ENCODE measurements at regions not wholly inside any gene's neighbourhood (a gene's known extent, or its start where the extent isn't known, plus 50 kb on each side); places are given as distances from the start of the nearest gene placed in this dataset.

DNA sequence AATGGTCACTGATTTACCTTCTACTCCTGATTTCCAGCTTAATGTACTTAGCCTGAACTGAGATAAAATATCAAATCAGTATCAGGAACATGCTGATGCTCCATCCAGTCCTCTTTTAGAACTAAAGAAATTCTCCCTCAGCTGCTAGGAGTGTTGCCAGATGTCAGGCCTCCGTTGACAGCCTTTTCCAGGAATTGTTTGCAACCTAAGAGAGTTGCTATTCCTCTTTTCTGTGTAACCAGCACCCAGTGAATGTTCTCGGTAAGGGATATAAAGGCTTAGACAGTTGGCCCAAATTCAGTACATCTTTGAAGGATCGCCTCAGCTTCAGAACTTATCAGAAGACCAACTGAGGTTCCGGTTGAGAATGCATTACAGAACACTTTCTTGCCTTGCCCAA, 559.0 kb downstream of the PCDH17 start:
- Histone ChIP-seq H3K36me3 (ENCODE audit: insufficient read depth, low read length) (no peaks in the 10 kb centered on the region), H3K4me2 (ENCODE audit: low read length) (no peak overlapping the region), H3K9me3 (replicated peaks; ENCODE audit: low read length) (no peaks in the 10 kb centered on the region), H3K4me3 (ENCODE audit: low read length) (no peak overlapping the region), H3K27me3 (ENCODE audit: control insufficient read depth, insufficient read depth, low read length) (no peaks in the 10 kb centered on the region), H3K9ac (ENCODE audit: low read depth, low read length) (no peak overlapping the region), H3K4me1 (ENCODE audit: control insufficient read depth, insufficient read depth, low read length) (no peaks in the 10 kb centered on the region)

- Histone ChIP-seq H3K27me3 (ENCODE audit: control insufficient read depth, insufficient read depth, low read length) (no peaks in the 10 kb centered on the region), H3K36me3 (ENCODE audit: insufficient read depth, low read length) (no peaks in the 10 kb centered on the region), H3K4me1 (ENCODE audit: control insufficient read depth, insufficient read depth, low read length) (no peaks in the 10 kb centered on the region), H3K9ac (ENCODE audit: low read depth, low read length) (no peak overlapping the region), H3K9me3 (replicated peaks; ENCODE audit: low read length) (no peaks in the 10 kb centered on the region), H3K4me3 (ENCODE audit: low read length) (no peak overlapping the region), H3K4me2 (ENCODE audit: low read length) (no peak overlapping the region)
Observed at GRCh38 chr13:58191754-58192153, 560.2 kb downstream of the PCDH17 start.

DNA sequence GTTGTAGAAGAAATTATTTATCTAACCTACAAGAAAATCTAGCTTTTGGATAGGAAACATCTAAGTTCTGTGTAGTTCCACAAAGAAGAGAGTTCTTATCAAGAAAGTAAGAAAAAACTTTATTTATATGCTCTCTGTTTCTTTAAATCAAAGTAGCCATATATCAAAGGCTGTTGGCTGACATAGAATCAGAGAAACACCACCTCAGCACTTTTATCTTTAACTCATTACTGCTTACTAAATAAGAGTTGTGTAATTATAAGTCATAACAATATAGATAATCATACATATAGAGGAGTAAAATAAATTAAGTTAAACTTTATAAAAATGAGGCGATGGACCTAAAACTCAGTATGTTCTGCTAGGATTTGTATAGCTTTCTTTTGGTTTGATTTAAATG, 570.6 kb downstream of the PCDH17 start:
- Histone ChIP-seq H3K4me1 (ENCODE audit: control insufficient read depth, insufficient read depth, low read length) (no peaks in the 10 kb centered on the region), H3K36me3 (ENCODE audit: insufficient read depth, low read length) (no peaks in the 10 kb centered on the region), H3K4me2 (ENCODE audit: low read length) (no peak overlapping the region), H3K4me3 (ENCODE audit: low read length) (no peak overlapping the region), H3K27me3 (ENCODE audit: control insufficient read depth, insufficient read depth, low read length) (no peaks in the 10 kb centered on the region), H3K9ac (ENCODE audit: low read depth, low read length) (no peak overlapping the region), H3K9me3 (replicated peaks; ENCODE audit: low read length) (peaks cover 3% of the 10 kb centered on the region)

GRCh38 chr13:58207501-58207900, 576.0 kb downstream of the PCDH17 start:
- Histone ChIP-seq H3K4me1 (ENCODE audit: control insufficient read depth, insufficient read depth, low read length) (no peaks in the 10 kb centered on the region), H3K4me2 (ENCODE audit: low read length) (no peak overlapping the region), H3K9ac (ENCODE audit: low read depth, low read length) (no peak overlapping the region), H3K4me3 (ENCODE audit: low read length) (no peak overlapping the region), H3K9me3 (replicated peaks; ENCODE audit: low read length) (no peaks in the 10 kb centered on the region), H3K27me3 (ENCODE audit: control insufficient read depth, insufficient read depth, low read length) (no peaks in the 10 kb centered on the region), H3K36me3 (ENCODE audit: insufficient read depth, low read length) (no peaks in the 10 kb centered on the region)

DNA sequence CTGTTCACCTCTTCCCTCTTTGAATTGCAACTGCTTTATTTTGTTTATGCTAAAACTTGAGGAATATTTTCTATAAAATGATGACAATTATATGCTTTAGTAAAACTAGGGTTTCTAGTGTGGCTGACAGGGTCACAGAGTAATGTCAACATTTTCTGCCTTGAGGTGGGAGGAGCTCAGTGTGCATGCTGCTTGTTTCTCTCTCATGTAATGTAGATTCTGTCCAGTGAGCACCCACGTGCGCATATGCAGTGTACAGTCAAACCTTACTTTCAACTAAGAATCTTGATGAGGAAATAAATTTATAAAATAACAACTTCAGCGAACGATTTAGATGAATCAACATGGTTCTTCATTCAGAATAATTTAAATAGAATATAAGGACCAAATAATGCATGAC, 603.9 kb downstream of the PCDH17 start:
- H3K36me3 ChIP-seq (ENCODE audit: insufficient read depth, low read length), result no peaks in the 10 kb centered on the region
- no peaks in the 10 kb centered on the region for H3K27me3 ChIP-seq (ENCODE audit: control insufficient read depth, insufficient read depth, low read length)
- H3K9me3 ChIP-seq (replicated peaks; ENCODE audit: low read length), result peaks cover 4% of the 10 kb centered on the region
- no peaks in the 10 kb centered on the region for H3K4me1 ChIP-seq (ENCODE audit: control insufficient read depth, insufficient read depth, low read length)
- no peak overlapping the region for H3K4me2 ChIP-seq (ENCODE audit: low read length)
- no peak overlapping the region for H3K9ac ChIP-seq (ENCODE audit: low read depth, low read length)
- H3K4me3 ChIP-seq (ENCODE audit: low read length), result no peak overlapping the region

DNA sequence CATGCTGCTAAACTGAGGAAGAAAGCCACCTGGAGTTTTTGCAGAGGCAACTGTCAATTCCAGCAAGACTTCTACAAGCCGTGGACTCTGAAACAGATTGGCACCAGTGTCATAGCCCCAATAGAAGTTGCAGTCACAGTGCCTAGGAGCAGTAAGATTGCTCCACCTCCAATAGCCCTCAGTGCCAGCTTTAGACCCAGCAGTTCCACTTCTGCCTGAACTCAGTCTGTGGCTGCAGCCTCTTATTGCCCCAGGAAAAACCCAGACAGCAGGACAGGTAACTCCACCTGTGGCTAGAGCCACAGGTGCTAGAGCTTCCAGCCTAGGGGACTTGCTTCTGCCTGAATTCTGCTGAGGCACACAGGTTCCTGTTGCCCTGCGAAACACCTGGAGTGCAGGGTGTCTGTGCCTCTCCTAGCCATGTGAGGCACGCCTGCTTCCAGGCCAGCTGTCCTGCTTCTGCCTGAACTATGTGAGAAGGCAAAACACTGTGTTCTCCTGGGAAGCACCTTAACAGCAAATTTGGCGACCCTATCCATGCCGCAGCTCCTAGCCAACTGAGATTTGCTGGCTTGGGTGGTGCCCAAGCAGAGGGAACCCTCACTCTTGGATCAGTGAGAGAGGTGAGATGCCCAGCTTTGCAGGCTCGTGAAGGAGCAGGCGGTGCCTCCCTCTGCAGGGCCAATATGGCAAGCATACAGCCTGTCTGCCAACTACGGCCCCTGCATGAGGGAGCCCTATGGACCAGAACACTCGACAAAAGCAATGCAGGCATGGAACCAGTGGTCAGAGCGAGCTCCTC, 607.6 kb downstream of the PCDH17 start:
- H3K9ac ChIP-seq (ENCODE audit: low read depth, low read length), result no peak overlapping the region
- H3K9me3 ChIP-seq (replicated peaks; ENCODE audit: low read length), result peaks cover 4% of the 10 kb centered on the region
- no peaks in the 10 kb centered on the region for H3K4me1 ChIP-seq (ENCODE audit: control insufficient read depth, insufficient read depth, low read length)
- no peaks in the 10 kb centered on the region for H3K36me3 ChIP-seq (ENCODE audit: insufficient read depth, low read length)
- H3K4me2 ChIP-seq (ENCODE audit: low read length), result no peak overlapping the region
- no peak overlapping the region for H3K4me3 ChIP-seq (ENCODE audit: low read length)
- no peaks in the 10 kb centered on the region for H3K27me3 ChIP-seq (ENCODE audit: control insufficient read depth, insufficient read depth, low read length)

DNA sequence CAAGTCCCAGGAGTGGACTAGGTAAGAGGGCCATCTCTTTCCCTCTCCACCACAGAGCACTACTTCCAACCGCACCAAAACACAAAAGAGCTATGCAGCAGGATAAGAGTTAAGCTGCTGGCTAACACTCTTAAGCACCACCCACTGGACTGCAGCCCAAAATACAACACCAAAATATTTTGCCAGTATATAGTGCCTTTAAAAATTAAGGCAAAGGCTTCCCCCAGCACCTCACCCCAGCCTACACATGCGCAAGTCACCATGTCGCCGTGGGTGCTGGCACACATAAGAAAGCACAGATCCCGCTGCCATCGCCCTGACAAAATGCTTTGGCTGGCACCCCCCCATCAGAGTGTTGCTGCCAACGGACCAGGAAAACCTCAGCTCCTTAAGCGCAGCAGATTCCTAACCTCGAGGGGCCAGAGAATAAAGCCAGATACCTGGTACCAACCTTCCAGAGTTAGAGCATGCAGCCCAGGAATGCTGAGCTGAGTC, 608.3 kb downstream of the PCDH17 start:
- Histone ChIP-seq H3K9ac (ENCODE audit: low read depth, low read length) (no peak overlapping the region), H3K27me3 (ENCODE audit: control insufficient read depth, insufficient read depth, low read length) (no peaks in the 10 kb centered on the region), H3K36me3 (ENCODE audit: insufficient read depth, low read length) (no peaks in the 10 kb centered on the region), H3K9me3 (replicated peaks; ENCODE audit: low read length) (no peaks in the 10 kb centered on the region), H3K4me3 (ENCODE audit: low read length) (no peak overlapping the region), H3K4me1 (ENCODE audit: control insufficient read depth, insufficient read depth, low read length) (no peaks in the 10 kb centered on the region), H3K4me2 (ENCODE audit: low read length) (no peak overlapping the region)

DNA sequence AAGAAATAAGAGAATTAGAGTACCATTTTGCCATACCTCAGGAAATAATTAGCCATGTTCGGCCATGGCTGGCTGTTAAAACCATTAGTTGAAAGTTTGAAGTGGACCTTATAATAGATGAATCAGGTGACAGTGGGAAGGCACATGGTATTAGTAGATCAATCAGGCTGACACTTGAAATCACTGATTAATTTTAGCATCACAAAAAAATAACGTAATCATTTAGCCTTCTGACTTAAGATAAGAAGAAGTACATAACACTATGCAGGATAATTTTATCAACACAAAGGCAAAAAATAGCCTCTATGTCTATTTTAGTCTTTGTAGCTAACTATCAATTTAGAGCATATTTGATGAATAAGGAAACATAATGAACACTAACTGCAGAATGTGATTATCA, 615.5 kb downstream of the PCDH17 start:
- H3K9ac ChIP-seq (ENCODE audit: low read depth, low read length), result no peak overlapping the region
- no peaks in the 10 kb centered on the region for H3K4me1 ChIP-seq (ENCODE audit: control insufficient read depth, insufficient read depth, low read length)
- no peaks in the 10 kb centered on the region for H3K27me3 ChIP-seq (ENCODE audit: control insufficient read depth, insufficient read depth, low read length)
- no peaks in the 10 kb centered on the region for H3K36me3 ChIP-seq (ENCODE audit: insufficient read depth, low read length)
- no peak overlapping the region for H3K4me3 ChIP-seq (ENCODE audit: low read length)
- no peaks in the 10 kb centered on the region for H3K9me3 ChIP-seq (replicated peaks; ENCODE audit: low read length)
- H3K4me2 ChIP-seq (ENCODE audit: low read length), result no peak overlapping the region

DNA sequence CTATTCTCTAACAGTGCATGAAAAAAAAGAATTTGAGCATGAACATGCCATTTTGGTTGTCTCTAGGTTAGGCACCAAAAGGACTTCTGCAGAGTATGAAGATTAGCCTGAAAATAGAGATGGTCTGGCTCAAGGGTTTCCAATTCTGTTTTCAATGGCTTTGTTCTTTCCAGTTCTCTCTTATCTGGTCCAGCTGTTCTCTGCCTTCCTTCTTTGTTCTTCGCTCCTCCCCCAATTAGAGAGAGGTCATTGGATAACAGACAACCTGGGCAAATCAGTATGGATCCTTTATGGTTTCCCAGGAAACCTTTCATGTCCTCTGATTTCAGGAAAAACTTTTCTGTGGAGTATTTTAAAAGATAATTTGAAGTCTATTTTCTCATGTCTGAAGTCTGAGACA, 623.4 kb downstream of the PCDH17 start:
- H3K4me2 ChIP-seq (ENCODE audit: low read length), result no peak overlapping the region
- H3K4me3 ChIP-seq (ENCODE audit: low read length), result no peak overlapping the region
- H3K36me3 ChIP-seq (ENCODE audit: insufficient read depth, low read length), result no peaks in the 10 kb centered on the region
- no peaks in the 10 kb centered on the region for H3K4me1 ChIP-seq (ENCODE audit: control insufficient read depth, insufficient read depth, low read length)
- no peak overlapping the region for H3K9ac ChIP-seq (ENCODE audit: low read depth, low read length)
- H3K27me3 ChIP-seq (ENCODE audit: control insufficient read depth, insufficient read depth, low read length), result no peaks in the 10 kb centered on the region
- peaks cover 7% of the 10 kb centered on the region for H3K9me3 ChIP-seq (replicated peaks; ENCODE audit: low read length)

DNA sequence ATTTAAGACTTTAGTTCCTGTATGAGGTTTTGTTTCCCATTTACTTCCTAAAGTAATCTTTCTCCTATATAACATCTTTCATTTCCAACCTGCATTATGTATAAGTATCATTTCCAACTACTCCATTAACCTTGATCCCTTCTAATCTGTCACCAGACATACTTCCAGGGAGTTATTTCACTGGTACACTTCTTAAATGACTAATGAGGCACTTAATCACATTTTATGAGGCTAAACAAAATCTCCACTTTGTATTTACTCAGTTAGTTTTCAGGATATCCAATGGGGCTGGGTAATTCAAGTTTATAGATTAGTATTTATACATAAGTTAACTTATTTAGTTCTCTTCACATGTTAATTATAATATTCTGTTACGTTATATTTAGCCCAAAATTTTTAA, 634.7 kb downstream of the PCDH17 start:
- Histone ChIP-seq H3K27me3 (ENCODE audit: control insufficient read depth, insufficient read depth, low read length) (no peaks in the 10 kb centered on the region), H3K4me2 (ENCODE audit: low read length) (no peak overlapping the region), H3K4me3 (ENCODE audit: low read length) (no peak overlapping the region), H3K9me3 (replicated peaks; ENCODE audit: low read length) (no peaks in the 10 kb centered on the region), H3K36me3 (ENCODE audit: insufficient read depth, low read length) (no peaks in the 10 kb centered on the region), H3K4me1 (ENCODE audit: control insufficient read depth, insufficient read depth, low read length) (no peaks in the 10 kb centered on the region), H3K9ac (ENCODE audit: low read depth, low read length) (no peak overlapping the region)

DNA sequence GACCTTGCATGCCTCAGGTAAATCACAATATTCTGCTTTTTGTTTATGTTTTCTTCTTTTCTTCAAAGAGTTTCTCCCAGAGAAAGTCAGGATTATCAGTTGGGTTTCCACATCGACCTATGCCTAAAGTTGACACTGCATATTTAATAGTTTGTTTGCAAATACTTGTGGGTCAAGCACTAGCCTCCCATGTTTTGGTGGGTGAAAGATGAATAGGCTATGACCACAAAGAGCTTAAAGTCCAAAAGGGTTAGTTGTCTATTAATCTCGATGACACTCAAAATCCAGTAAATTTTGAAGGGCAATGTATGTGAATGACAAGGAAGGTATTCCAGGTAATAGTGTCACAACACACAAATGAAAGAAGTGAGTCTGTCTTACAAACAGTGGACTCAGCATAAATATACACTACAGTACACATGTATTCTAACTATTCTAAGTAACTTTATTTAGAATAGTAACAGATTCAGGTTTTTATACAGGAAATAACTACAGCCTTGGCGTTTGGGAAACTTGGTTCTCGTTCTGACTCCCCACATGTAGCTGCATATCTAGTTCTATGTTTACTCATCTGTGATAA, 667.1 kb downstream of the PCDH17 start:
- no peak overlapping the region for H3K4me2 ChIP-seq (ENCODE audit: low read length)
- peaks cover 6% of the 10 kb centered on the region for H3K9me3 ChIP-seq (replicated peaks; ENCODE audit: low read length)
- no peaks in the 10 kb centered on the region for H3K4me1 ChIP-seq (ENCODE audit: control insufficient read depth, insufficient read depth, low read length)
- no peaks in the 10 kb centered on the region for H3K27me3 ChIP-seq (ENCODE audit: control insufficient read depth, insufficient read depth, low read length)
- no peak overlapping the region for H3K9ac ChIP-seq (ENCODE audit: low read depth, low read length)
- no peak overlapping the region for H3K4me3 ChIP-seq (ENCODE audit: low read length)
- no peaks in the 10 kb centered on the region for H3K36me3 ChIP-seq (ENCODE audit: insufficient read depth, low read length)

DNA sequence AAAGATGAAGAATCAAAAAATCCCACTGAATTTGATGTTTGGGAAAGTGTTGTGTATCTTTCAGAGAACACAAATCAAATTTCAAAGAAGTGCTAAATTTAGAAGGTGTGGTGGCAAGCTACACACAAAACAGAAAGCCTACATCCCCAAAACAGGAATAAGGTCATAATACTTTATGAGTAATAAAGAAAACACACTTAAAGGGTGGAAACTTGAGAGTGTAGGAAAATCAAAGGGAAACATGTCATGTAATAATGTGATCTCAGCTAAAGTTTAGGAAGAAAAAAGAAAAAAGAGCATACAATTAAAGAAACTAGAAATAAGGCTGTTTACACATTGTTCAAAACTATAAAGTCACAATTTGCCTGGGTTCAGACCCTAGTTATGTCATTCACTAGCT, 668.7 kb downstream of the PCDH17 start:
- H3K9me3 ChIP-seq (replicated peaks; ENCODE audit: low read length), result peaks cover 6% of the 10 kb centered on the region
- no peaks in the 10 kb centered on the region for H3K4me1 ChIP-seq (ENCODE audit: control insufficient read depth, insufficient read depth, low read length)
- no peak overlapping the region for H3K4me2 ChIP-seq (ENCODE audit: low read length)
- H3K27me3 ChIP-seq (ENCODE audit: control insufficient read depth, insufficient read depth, low read length), result no peaks in the 10 kb centered on the region
- no peaks in the 10 kb centered on the region for H3K36me3 ChIP-seq (ENCODE audit: insufficient read depth, low read length)
- H3K4me3 ChIP-seq (ENCODE audit: low read length), result no peak overlapping the region
- no peak overlapping the region for H3K9ac ChIP-seq (ENCODE audit: low read depth, low read length)
